NCI-H1436 treated with DMSO at 0.1 percent for 48 hours (cell line): ENCODE measurements at regions not wholly inside any gene's neighbourhood (a gene's known extent, or its start where the extent isn't known, plus 50 kb on each side); places are given as distances from the start of the nearest gene placed in this dataset.

Experiments
- DNase-seq: peaks from one replicate; lab custom pipeline; 2025; lab: John Stamatoyannopoulos, UW

- DNase-seq: no peak
Observed at GRCh38 chr1:30331415-30332065, 391.8 kb downstream of the MATN1 start.

- DNase-seq: no peak
Observed at GRCh38 chr1:30330644-30331043, 392.7 kb downstream of the MATN1 start.

- no peak for DNase-seq
Observed at GRCh38 chr1:30329802-30330557, 393.4 kb downstream of the MATN1 start.

- no peak for DNase-seq
Observed at GRCh38 chr1:30329263-30329753, 394.1 kb downstream of the MATN1 start.

GRCh38 chr1:30328401-30329262 lies 394.8 kb downstream of the MATN1 start:
- no peak for DNase-seq

GRCh38 chr1:30328100-30328370 lies 395.4 kb downstream of the MATN1 start:
- no peak for DNase-seq

- no peak for DNase-seq
Observed at GRCh38 chr1:30327370-30328099, 395.9 kb downstream of the MATN1 start.

GRCh38 chr1:30325999-30326398 lies 397.4 kb downstream of the MATN1 start:
- no peak for DNase-seq

- no peak for DNase-seq
Observed at GRCh38 chr1:30325085-30325935, 398.1 kb downstream of the MATN1 start.

GRCh38 chr1:30324251-30325084 lies 398.9 kb downstream of the MATN1 start:
- no peak for DNase-seq

GRCh38 chr1:30323841-30324240 lies 399.5 kb downstream of the MATN1 start:
- DNase-seq: no peak

- DNase-seq: no peak
Observed at GRCh38 chr1:30323352-30323751, 400.0 kb downstream of the MATN1 start.

- DNase-seq: no peak
Observed at GRCh38 chr1:30322859-30323257, 400.5 kb downstream of the MATN1 start.

- no peak for DNase-seq
Observed at GRCh38 chr1:30321996-30322858, 401.2 kb downstream of the MATN1 start.

GRCh38 chr1:30321246-30321910 lies 402.0 kb downstream of the MATN1 start:
- DNase-seq: no peak

- no peak for DNase-seq
Observed at GRCh38 chr1:30320581-30320890, 402.8 kb downstream of the MATN1 start.

GRCh38 chr1:30319765-30320580 lies 403.4 kb downstream of the MATN1 start:
- no peak for DNase-seq
